HG03064 (cell line): ENCODE measurements at regions not wholly inside any gene's neighbourhood (a gene's known extent, or its start where the extent isn't known, plus 50 kb on each side); places are given as distances from the start of the nearest gene placed in this dataset.

Source experiments
- ATAC-seq: cut with Tn5 transposase; IDR thresholded peaks from one replicate; pipeline ENCODE4 v1.9.1; 2021; ENCODE audit warnings: low read depth; ENCODE audit not compliant: unreplicated experiment

- no peak for ATAC-seq
Observed at GRCh38 chr6:167049275-167049674, 50.1 kb downstream of the CEP43 start.

- no peak for ATAC-seq
Observed at GRCh38 chr6:167050903-167051302, 51.7 kb downstream of the CEP43 start.

- no peak for ATAC-seq
Observed at GRCh38 chr6:167053895-167054530, 54.8 kb downstream of the CEP43 start.

GRCh38 chr6:167054987-167055386, 55.8 kb downstream of the CEP43 start:
- ATAC-seq, result no peak

GRCh38 chr6:167056370-167056769, 57.2 kb downstream of the CEP43 start:
- ATAC-seq, result peak; percentile 94

GRCh38 chr6:167058261-167058660, 59.1 kb downstream of the CEP43 start:
- ATAC-seq, result no peak
